ENCODE measurements at regions not wholly inside any gene's neighbourhood (a gene's known extent, or its start where the extent isn't known, plus 50 kb on each side); places are given as distances from the start of the nearest gene placed in this dataset.

DNA sequence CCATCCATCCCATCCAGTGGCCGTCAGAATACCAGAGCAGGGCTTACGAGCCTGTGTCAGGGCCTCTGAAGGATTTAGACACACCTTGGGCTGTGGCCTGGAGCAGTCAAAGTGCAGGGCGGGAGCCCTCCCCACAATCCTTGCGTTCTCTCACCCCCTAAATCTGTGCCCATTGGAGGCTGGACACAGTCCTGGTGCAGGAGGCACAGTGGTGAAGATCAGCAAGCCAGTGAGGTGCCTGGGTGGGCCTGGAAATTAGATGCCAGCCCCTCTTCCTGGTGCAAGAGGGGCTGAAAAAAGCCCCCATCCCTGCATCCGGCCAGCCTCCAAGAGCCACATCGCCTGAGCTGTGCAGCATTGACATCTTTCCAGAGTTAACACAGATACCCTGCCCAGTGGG is 1045.8 kb downstream of the TBC1D22A start:
- TF ChIP-seq MAX (IDR thresholded peaks at IDR 0.05; ENCODE audit: low read depth, low read length) (no peak), CTCF (IDR thresholded peaks at IDR 0.05; ENCODE audit: low read depth, low read length) (no peak), MYC (IDR thresholded peaks at IDR 0.05; ENCODE audit: low read depth, low read length) (no peak), POLR2A (IDR thresholded peaks at IDR 0.05; ENCODE audit: extremely low read depth, insufficient read length) (no peak)
- no peak overlapping the region for H3K4me3 ChIP-seq (ENCODE audit: low read depth, low read length)
- no peak for DNase-seq (ENCODE audit: low read depth)

GRCh38 chr22:47807506-47807905 is 1045.1 kb downstream of the TBC1D22A start:
- TF ChIP-seq MAX (IDR thresholded peaks at IDR 0.05; ENCODE audit: low read depth, low read length), result no peak
- TF ChIP-seq POLR2A (IDR thresholded peaks at IDR 0.05; ENCODE audit: extremely low read depth, insufficient read length), result no peak
- no peak for TF ChIP-seq MYC (IDR thresholded peaks at IDR 0.05; ENCODE audit: low read depth, low read length)
- no peak for TF ChIP-seq CTCF (IDR thresholded peaks at IDR 0.05; ENCODE audit: low read depth, low read length)
- no peak for DNase-seq (ENCODE audit: low read depth)

GRCh38 chr22:47806894-47807293 is 1044.4 kb downstream of the TBC1D22A start:
- DNase-seq (ENCODE audit: low read depth), result no peak
- H3K4me3 ChIP-seq (ENCODE audit: low read depth, low read length), result no peak overlapping the region
- TF ChIP-seq CTCF (IDR thresholded peaks at IDR 0.05; ENCODE audit: low read depth, low read length) (no peak), POLR2A (IDR thresholded peaks at IDR 0.05; ENCODE audit: extremely low read depth, insufficient read length) (no peak), MYC (IDR thresholded peaks at IDR 0.05; ENCODE audit: low read depth, low read length) (no peak), MAX (IDR thresholded peaks at IDR 0.05; ENCODE audit: low read depth, low read length) (no peak)

More at GRCh38 chr22:47807506-47807905, 1045.1 kb downstream of the TBC1D22A start:
- H3K4me3 ChIP-seq (ENCODE audit: low read depth, low read length), result no peak overlapping the region

- TF ChIP-seq CTCF (IDR thresholded peaks at IDR 0.05; ENCODE audit: low read depth, low read length), result no peak
- no peak for TF ChIP-seq POLR2A (IDR thresholded peaks at IDR 0.05; ENCODE audit: extremely low read depth, insufficient read length)
- TF ChIP-seq MAX (IDR thresholded peaks at IDR 0.05; ENCODE audit: low read depth, low read length), result no peak
- no peak for TF ChIP-seq MYC (IDR thresholded peaks at IDR 0.05; ENCODE audit: low read depth, low read length)
- no peak overlapping the region for H3K4me3 ChIP-seq (ENCODE audit: low read depth, low read length)
- DNase-seq (ENCODE audit: low read depth), result no peak
Measured at GRCh38 chr22:47805394-47805935, 1043.0 kb downstream of the TBC1D22A start.

GRCh38 chr22:47804281-47804680 is 1041.8 kb downstream of the TBC1D22A start:
- TF ChIP-seq POLR2A (IDR thresholded peaks at IDR 0.05; ENCODE audit: extremely low read depth, insufficient read length) (no peak), MYC (IDR thresholded peaks at IDR 0.05; ENCODE audit: low read depth, low read length) (no peak), MAX (IDR thresholded peaks at IDR 0.05; ENCODE audit: low read depth, low read length) (no peak), CTCF (IDR thresholded peaks at IDR 0.05; ENCODE audit: low read depth, low read length) (no peak)
- DNase-seq (ENCODE audit: low read depth), result no peak
- no peak overlapping the region for H3K4me3 ChIP-seq (ENCODE audit: low read depth, low read length)

Measured in NB4 (cell line).